ENCODE measurements at regions not wholly inside any gene's neighbourhood (a gene's known extent, or its start where the extent isn't known, plus 50 kb on each side); places are given as distances from the start of the nearest gene placed in this dataset.

DNA sequence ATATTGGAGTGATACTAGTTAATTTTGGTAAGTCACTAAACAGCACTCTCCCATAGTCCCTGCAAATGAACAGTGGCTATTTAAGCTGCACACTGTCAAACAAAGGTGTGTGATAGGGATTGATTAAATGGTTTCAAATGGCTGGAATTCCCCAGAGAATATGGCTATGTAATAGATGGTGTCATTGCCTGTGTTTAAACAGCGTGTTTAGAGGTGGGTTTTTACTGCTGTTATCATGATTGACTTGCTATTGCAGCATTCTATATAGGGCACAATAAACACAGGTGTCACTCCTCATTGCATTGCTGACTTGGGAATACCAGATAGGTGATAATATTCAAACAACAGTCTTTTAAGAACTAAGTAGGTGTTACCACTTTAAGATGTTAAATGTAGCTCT, 171.7 kb upstream of the MAN1A1 start:
- DNase-seq (ENCODE audit: low spot score) (no peak), ATAC-seq (ENCODE audit: low read depth) (no peak)
- H3K9me3 ChIP-seq (ENCODE audit: severe bottlenecking), result no peaks in the 10 kb centered on the region
- no peaks in the 10 kb centered on the region for H3K36me3 ChIP-seq (ENCODE audit: low read depth)
- H3K27me3 ChIP-seq (ENCODE audit: insufficient read depth, poor library complexity, severe bottlenecking), result peaks cover 3% of the 10 kb centered on the region
- H3K27ac ChIP-seq (ENCODE audit: poor library complexity, severe bottlenecking), result no peak overlapping the region
- H3K4me1 ChIP-seq (ENCODE audit: insufficient read depth, poor library complexity, severe bottlenecking), result no peaks in the 10 kb centered on the region
- no peak overlapping the region for H3K4me3 ChIP-seq (ENCODE audit: severe bottlenecking)
- TF ChIP-seq, protein P1, sequence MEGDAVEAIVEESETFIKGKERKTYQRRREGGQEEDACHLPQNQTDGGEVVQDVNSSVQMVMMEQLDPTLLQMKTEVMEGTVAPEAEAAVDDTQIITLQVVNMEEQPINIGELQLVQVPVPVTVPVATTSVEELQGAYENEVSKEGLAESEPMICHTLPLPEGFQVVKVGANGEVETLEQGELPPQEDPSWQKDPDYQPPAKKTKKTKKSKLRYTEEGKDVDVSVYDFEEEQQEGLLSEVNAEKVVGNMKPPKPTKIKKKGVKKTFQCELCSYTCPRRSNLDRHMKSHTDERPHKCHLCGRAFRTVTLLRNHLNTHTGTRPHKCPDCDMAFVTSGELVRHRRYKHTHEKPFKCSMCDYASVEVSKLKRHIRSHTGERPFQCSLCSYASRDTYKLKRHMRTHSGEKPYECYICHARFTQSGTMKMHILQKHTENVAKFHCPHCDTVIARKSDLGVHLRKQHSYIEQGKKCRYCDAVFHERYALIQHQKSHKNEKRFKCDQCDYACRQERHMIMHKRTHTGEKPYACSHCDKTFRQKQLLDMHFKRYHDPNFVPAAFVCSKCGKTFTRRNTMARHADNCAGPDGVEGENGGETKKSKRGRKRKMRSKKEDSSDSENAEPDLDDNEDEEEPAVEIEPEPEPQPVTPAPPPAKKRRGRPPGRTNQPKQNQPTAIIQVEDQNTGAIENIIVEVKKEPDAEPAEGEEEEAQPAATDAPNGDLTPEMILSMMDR (IDR thresholded peaks at IDR 0.05; ENCODE audit: poor library complexity, severe bottlenecking), result no peak

DNA sequence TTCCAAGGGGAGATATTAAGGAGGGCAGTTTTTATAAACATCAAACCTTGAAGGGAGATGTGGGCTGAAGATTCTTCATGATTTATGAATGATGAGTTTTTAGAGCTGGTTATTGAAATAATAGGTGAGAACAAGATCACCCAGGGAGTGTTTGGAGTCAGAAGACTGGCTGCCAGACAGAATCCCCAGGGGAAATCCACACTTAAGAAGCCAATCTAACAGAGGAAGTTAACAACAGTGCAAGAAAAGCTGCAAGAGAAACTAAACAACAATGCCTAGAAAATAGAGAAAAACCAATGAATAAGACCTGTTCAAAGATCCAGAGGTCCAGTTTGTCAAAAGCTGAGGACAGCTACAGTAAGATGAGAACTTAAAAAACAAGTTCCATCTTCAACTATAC, 167.9 kb upstream of the MAN1A1 start:
- no peaks in the 10 kb centered on the region for H3K27me3 ChIP-seq (ENCODE audit: insufficient read depth, poor library complexity, severe bottlenecking)
- H3K9me3 ChIP-seq (ENCODE audit: severe bottlenecking), result no peaks in the 10 kb centered on the region
- DNase-seq (ENCODE audit: low spot score) (no peak), ATAC-seq (ENCODE audit: low read depth) (no peak)
- TF ChIP-seq, protein P1 (IDR thresholded peaks at IDR 0.05; ENCODE audit: poor library complexity, severe bottlenecking), result no peak
- no peak overlapping the region for H3K27ac ChIP-seq (ENCODE audit: poor library complexity, severe bottlenecking)
- H3K4me1 ChIP-seq (ENCODE audit: insufficient read depth, poor library complexity, severe bottlenecking), result no peaks in the 10 kb centered on the region
- H3K4me3 ChIP-seq (ENCODE audit: severe bottlenecking), result no peak overlapping the region
- H3K36me3 ChIP-seq (ENCODE audit: low read depth), result no peaks in the 10 kb centered on the region

DNA sequence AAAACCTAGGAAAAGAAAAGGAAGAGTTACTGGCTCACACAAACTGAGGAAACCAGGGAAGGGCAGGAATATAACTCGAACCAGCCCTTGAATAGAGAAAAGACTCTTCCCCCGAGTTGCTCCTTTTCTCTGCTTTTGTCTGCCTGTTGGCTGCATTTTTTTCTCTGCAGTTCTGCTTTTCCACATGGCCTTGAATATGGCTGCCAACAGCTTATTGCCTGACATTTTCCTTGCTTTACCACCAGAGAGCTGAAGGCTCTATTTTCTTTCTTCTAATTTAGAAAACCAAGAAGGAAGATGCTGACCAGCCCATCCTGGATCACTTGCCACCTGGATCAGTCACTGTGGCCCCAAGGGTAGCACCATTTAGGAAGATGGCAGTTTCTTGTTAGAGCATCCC, 164.8 kb upstream of the MAN1A1 start:
- TF ChIP-seq, protein P1 (IDR thresholded peaks at IDR 0.05; ENCODE audit: poor library complexity, severe bottlenecking), result no peak
- H3K4me3 ChIP-seq (ENCODE audit: severe bottlenecking), result no peak overlapping the region
- H3K27ac ChIP-seq (ENCODE audit: poor library complexity, severe bottlenecking), result no peak overlapping the region
- H3K27me3 ChIP-seq (ENCODE audit: insufficient read depth, poor library complexity, severe bottlenecking), result no peaks in the 10 kb centered on the region
- H3K4me1 ChIP-seq (ENCODE audit: insufficient read depth, poor library complexity, severe bottlenecking), result no peaks in the 10 kb centered on the region
- DNase-seq (ENCODE audit: low spot score) (no peak), ATAC-seq (ENCODE audit: low read depth) (no peak)
- H3K9me3 ChIP-seq (ENCODE audit: severe bottlenecking), result no peaks in the 10 kb centered on the region
- H3K36me3 ChIP-seq (ENCODE audit: low read depth), result no peaks in the 10 kb centered on the region

DNA sequence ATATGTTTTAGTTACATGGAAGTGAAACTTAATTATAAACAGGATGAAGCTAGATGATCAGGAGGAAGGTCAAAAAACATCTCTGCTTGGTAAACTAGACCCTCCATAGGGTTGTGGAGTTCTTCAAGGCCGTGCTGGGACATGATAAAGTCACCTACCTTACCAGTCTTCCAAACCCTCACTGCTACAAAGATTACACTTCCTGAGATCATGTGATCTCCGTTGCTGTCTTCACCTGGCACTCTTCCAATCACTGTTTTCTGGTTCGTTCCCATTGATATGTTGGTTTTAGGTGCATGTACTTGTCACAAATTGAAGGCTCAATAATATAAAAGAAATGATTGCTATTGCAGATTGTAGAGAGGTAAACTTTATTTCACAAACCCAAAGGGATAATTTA, 161.5 kb upstream of the MAN1A1 start:
- Histone ChIP-seq H3K27ac (ENCODE audit: poor library complexity, severe bottlenecking) (no peak overlapping the region), H3K4me1 (ENCODE audit: insufficient read depth, poor library complexity, severe bottlenecking) (no peaks in the 10 kb centered on the region), H3K36me3 (ENCODE audit: low read depth) (no peaks in the 10 kb centered on the region), H3K4me3 (ENCODE audit: severe bottlenecking) (no peak overlapping the region), H3K27me3 (ENCODE audit: insufficient read depth, poor library complexity, severe bottlenecking) (peaks cover 5% of the 10 kb centered on the region), H3K9me3 (ENCODE audit: severe bottlenecking) (no peaks in the 10 kb centered on the region)
- TF ChIP-seq, protein P1 (IDR thresholded peaks at IDR 0.05; ENCODE audit: poor library complexity, severe bottlenecking), result no peak
- DNase-seq (ENCODE audit: low spot score), result no peak
- no peak for ATAC-seq (ENCODE audit: low read depth)

DNA sequence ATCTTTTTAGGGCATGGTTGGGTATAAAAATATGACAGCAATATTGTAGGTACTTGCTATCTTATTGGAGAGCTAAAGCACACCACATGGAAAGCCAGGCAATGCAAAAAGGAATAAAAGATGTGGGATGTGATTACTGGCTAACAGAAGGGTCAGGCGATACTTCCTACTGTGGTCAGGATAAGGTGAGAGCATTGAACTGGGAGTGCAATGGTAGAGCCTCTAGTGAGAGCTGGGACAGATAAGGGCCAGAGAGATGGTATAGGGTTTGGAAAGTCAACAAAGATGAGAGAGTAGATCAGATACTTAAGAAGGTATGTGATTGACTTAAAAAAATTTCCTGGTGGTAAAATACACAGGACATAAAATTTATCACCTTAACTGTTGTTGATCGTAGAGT, 160.7 kb upstream of the MAN1A1 start:
- H3K4me1 ChIP-seq (ENCODE audit: insufficient read depth, poor library complexity, severe bottlenecking), result no peaks in the 10 kb centered on the region
- no peak for DNase-seq (ENCODE audit: low spot score)
- H3K27me3 ChIP-seq (ENCODE audit: insufficient read depth, poor library complexity, severe bottlenecking), result peaks cover 5% of the 10 kb centered on the region
- TF ChIP-seq, protein P1 (IDR thresholded peaks at IDR 0.05; ENCODE audit: poor library complexity, severe bottlenecking), result no peak
- no peak overlapping the region for H3K4me3 ChIP-seq (ENCODE audit: severe bottlenecking)
- ATAC-seq (ENCODE audit: low read depth), result no peak
- no peaks in the 10 kb centered on the region for H3K9me3 ChIP-seq (ENCODE audit: severe bottlenecking)
- H3K36me3 ChIP-seq (ENCODE audit: low read depth), result no peaks in the 10 kb centered on the region
- no peak overlapping the region for H3K27ac ChIP-seq (ENCODE audit: poor library complexity, severe bottlenecking)
